Mesothelial cell of epicardium (in vitro differentiated cells): ENCODE measurements at regions not wholly inside any gene's neighbourhood (a gene's known extent, or its start where the extent isn't known, plus 50 kb on each side); places are given as distances from the start of the nearest gene placed in this dataset.

Experiments
- DNase-seq, 2 experiments: peaks; one replicate each; pipeline ENCODE4 v3.0.0; 2021; ENCODE audit warnings: low spot score in 2 of 2; ENCODE audit not compliant: unreplicated experiment in 2 of 2
- H3K27ac Mint-ChIP-seq: 2 replicates; pipeline ENCODE4 v1.8.0; 2021; ENCODE audit warnings: mixed read lengths
- H3K27me3 Mint-ChIP-seq: 2 replicates; pipeline ENCODE4 v1.8.0; 2021; ENCODE audit warnings: low read depth, mixed read lengths
- H3K36me3 Mint-ChIP-seq: 2 replicates; pipeline ENCODE4 v1.8.0; 2021; ENCODE audit warnings: mixed read lengths
- H3K4me1 Mint-ChIP-seq: 2 replicates; pipeline ENCODE4 v1.8.0; 2021; ENCODE audit warnings: mixed read lengths
- H3K4me3 Mint-ChIP-seq: 2 replicates; pipeline ENCODE4 v1.8.0; 2021; ENCODE audit warnings: mild to moderate bottlenecking, moderate library complexity, mixed read lengths
- H3K9me3 Mint-ChIP-seq: 2 replicates; pipeline ENCODE4 v1.8.0; 2021; ENCODE audit warnings: mixed read lengths
- CTCF ChIP-seq: fragments of 200-600 bp; sonication (generic); IDR thresholded peaks from one replicate; pipeline ENCODE4 v1.5.0; 2021; ENCODE audit warnings: antibody characterized with exemption; ENCODE audit not compliant: unreplicated experiment

GRCh38 chr3:124496061-124496460, 234.2 kb upstream of the UMPS start:
- no peak overlapping the region for H3K27ac Mint-ChIP-seq
- H3K9me3 Mint-ChIP-seq = no peaks in the 10 kb centered on the region
- H3K4me3 Mint-ChIP-seq = no peak overlapping the region

GRCh38 chr3:124497487-124497886, 232.8 kb upstream of the UMPS start:
- Mint-ChIP-seq H3K36me3 (no peaks in the 10 kb centered on the region), H3K9me3 (no peaks in the 10 kb centered on the region), H3K4me1 (no peaks in the 10 kb centered on the region), H3K27me3 (no peaks in the 10 kb centered on the region), H3K4me3 (no peak overlapping the region), H3K27ac (no peak overlapping the region)
- no peak for DNase-seq
- no peak for TF ChIP-seq CTCF

More at GRCh38 chr3:124496061-124496460, 234.2 kb upstream of the UMPS start:
- no peak for DNase-seq
- H3K36me3 Mint-ChIP-seq = peaks cover 6% of the 10 kb centered on the region
- H3K4me1 Mint-ChIP-seq = no peaks in the 10 kb centered on the region
- TF ChIP-seq CTCF = no peak
- H3K27me3 Mint-ChIP-seq = no peaks in the 10 kb centered on the region

GRCh38 chr3:124498891-124499290, 231.4 kb upstream of the UMPS start:
- H3K4me1 Mint-ChIP-seq = no peaks in the 10 kb centered on the region
- H3K36me3 Mint-ChIP-seq = no peaks in the 10 kb centered on the region
- H3K27me3 Mint-ChIP-seq = no peaks in the 10 kb centered on the region
- no peak overlapping the region for H3K27ac Mint-ChIP-seq
- no peak for DNase-seq
- no peaks in the 10 kb centered on the region for H3K9me3 Mint-ChIP-seq
- no peak for TF ChIP-seq CTCF
- no peak overlapping the region for H3K4me3 Mint-ChIP-seq

- peaks cover 5% of the 10 kb centered on the region for H3K36me3 Mint-ChIP-seq
These were observed 225.8 kb upstream of the UMPS start for GRCh38 chr3:124504332-124505059.

GRCh38 chr3:124509884-124510283, 220.4 kb upstream of the UMPS start:
- peaks cover 5% of the 10 kb centered on the region for H3K36me3 Mint-ChIP-seq
- TF ChIP-seq CTCF = no peak
- no peaks in the 10 kb centered on the region for H3K4me1 Mint-ChIP-seq
- no peak overlapping the region for H3K4me3 Mint-ChIP-seq
- H3K9me3 Mint-ChIP-seq = peaks cover 5% of the 10 kb centered on the region
- DNase-seq = no peak
- no peaks in the 10 kb centered on the region for H3K27me3 Mint-ChIP-seq
- no peak overlapping the region for H3K27ac Mint-ChIP-seq

More at GRCh38 chr3:124504332-124505059, 225.8 kb upstream of the UMPS start:
- H3K4me1 Mint-ChIP-seq = no peaks in the 10 kb centered on the region
- H3K9me3 Mint-ChIP-seq = peaks cover 5% of the 10 kb centered on the region
- no peak overlapping the region for H3K27ac Mint-ChIP-seq
- DNase-seq = no peak
- TF ChIP-seq CTCF = no peak
- no peak overlapping the region for H3K4me3 Mint-ChIP-seq
- no peaks in the 10 kb centered on the region for H3K27me3 Mint-ChIP-seq
